ENCODE measurements at regions not wholly inside any gene's neighbourhood (a gene's known extent, or its start where the extent isn't known, plus 50 kb on each side); places are given as distances from the start of the nearest gene placed in this dataset.

GRCh38 chr16:86994651-86995171 is 322.5 kb downstream of the C16orf95 start:
- TF ChIP-seq, protein P1, sequence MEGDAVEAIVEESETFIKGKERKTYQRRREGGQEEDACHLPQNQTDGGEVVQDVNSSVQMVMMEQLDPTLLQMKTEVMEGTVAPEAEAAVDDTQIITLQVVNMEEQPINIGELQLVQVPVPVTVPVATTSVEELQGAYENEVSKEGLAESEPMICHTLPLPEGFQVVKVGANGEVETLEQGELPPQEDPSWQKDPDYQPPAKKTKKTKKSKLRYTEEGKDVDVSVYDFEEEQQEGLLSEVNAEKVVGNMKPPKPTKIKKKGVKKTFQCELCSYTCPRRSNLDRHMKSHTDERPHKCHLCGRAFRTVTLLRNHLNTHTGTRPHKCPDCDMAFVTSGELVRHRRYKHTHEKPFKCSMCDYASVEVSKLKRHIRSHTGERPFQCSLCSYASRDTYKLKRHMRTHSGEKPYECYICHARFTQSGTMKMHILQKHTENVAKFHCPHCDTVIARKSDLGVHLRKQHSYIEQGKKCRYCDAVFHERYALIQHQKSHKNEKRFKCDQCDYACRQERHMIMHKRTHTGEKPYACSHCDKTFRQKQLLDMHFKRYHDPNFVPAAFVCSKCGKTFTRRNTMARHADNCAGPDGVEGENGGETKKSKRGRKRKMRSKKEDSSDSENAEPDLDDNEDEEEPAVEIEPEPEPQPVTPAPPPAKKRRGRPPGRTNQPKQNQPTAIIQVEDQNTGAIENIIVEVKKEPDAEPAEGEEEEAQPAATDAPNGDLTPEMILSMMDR (IDR thresholded peaks at IDR 0.05), result no peak
- TF ChIP-seq RCOR1 (IDR thresholded peaks at IDR 0.05; ENCODE audit: low read depth, low read length), result no peak
- TF ChIP-seq, protein P2, sequence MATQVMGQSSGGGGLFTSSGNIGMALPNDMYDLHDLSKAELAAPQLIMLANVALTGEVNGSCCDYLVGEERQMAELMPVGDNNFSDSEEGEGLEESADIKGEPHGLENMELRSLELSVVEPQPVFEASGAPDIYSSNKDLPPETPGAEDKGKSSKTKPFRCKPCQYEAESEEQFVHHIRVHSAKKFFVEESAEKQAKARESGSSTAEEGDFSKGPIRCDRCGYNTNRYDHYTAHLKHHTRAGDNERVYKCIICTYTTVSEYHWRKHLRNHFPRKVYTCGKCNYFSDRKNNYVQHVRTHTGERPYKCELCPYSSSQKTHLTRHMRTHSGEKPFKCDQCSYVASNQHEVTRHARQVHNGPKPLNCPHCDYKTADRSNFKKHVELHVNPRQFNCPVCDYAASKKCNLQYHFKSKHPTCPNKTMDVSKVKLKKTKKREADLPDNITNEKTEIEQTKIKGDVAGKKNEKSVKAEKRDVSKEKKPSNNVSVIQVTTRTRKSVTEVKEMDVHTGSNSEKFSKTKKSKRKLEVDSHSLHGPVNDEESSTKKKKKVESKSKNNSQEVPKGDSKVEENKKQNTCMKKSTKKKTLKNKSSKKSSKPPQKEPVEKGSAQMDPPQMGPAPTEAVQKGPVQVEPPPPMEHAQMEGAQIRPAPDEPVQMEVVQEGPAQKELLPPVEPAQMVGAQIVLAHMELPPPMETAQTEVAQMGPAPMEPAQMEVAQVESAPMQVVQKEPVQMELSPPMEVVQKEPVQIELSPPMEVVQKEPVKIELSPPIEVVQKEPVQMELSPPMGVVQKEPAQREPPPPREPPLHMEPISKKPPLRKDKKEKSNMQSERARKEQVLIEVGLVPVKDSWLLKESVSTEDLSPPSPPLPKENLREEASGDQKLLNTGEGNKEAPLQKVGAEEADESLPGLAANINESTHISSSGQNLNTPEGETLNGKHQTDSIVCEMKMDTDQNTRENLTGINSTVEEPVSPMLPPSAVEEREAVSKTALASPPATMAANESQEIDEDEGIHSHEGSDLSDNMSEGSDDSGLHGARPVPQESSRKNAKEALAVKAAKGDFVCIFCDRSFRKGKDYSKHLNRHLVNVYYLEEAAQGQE (IDR thresholded peaks at IDR 0.05), result no peak
- no peak for TF ChIP-seq ZFP36 (IDR thresholded peaks at IDR 0.05; ENCODE audit: borderline replicate concordance, partially characterized antibody)
- no peak for TF ChIP-seq MYC (IDR thresholded peaks at IDR 0.05; ENCODE audit: borderline replicate concordance, low read length)

All from A549 (cell line).